SU-DHL-6 (cell line): ENCODE measurements at regions not wholly inside any gene's neighbourhood (a gene's known extent, or its start where the extent isn't known, plus 50 kb on each side); places are given as distances from the start of the nearest gene placed in this dataset.

Experiments used
- CTCF ChIP-seq: fragments of 200-600 bp; sonication (generic); IDR thresholded peaks from one replicate; pipeline ENCODE4 v1.5.1; 2017; ENCODE audit warnings: antibody characterized with exemption, mild to moderate bottlenecking, low read length, moderate library complexity; ENCODE audit not compliant: insufficient read depth, poor library complexity, severe bottlenecking
- EZH2phosphoT487 ChIP-seq: fragments of 200-600 bp; sonication (generic), shearing (Covaris generic); conservative IDR thresholded peaks from 2 replicates; pipeline ENCODE4 v1.6.1; 2018; ENCODE audit warnings: mild to moderate bottlenecking, antibody characterized with exemption, low read length, moderate library complexity, mixed read lengths

DNA sequence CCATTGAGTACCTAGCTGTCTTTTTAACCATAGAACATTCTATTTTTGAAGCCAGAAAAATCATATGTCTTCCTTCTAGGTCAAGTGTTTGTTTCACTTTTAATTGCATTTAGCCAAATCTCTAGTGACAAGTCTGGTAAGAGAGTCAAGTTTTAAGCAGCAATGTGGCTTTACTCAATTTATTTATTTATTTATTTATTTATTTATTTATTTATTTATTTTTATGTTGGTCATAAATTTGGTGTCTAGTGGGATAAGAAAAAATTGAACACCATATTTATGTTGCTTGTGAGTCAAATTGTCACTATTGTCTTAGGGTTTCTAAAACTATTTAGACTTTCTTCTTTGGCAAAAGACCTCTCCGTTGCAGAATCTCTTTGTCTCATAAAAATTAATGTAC, 174.5 kb upstream of the BCHE start:
- TF ChIP-seq CTCF = no peak
- TF ChIP-seq EZH2phosphoT487 = no peak
